ENCODE measurements at regions not wholly inside any gene's neighbourhood (a gene's known extent, or its start where the extent isn't known, plus 50 kb on each side); places are given as distances from the start of the nearest gene placed in this dataset.
"Not testable (repeated sequence)": the region's sequence is repeated elsewhere in the genome, so short reads cannot be mapped to it uniquely, and the experiment has no call there.

DNA sequence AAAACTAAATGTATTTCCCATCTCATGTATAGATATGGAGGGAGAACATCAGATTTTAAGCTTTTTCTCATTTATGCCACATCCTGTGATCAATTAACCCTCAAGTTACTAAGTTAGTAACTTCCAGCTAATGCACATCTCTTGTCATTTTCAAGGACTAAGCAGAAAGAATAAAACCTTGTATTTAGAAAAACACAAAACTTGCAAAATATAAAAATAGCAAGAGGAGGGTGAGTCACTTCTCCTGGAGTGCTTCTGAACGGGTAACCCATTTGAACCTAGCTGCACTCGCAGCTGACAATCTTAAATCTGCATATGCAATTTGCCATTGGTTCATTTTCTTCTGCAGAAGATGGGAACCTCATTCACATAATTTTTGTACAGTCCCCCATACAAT is 500.5 kb downstream of the SETD4 start:
- Mint-ChIP-seq H3K27ac (ENCODE audit: unreplicated experiment) (no peak overlapping the region), H3K36me3 (ENCODE audit: low read depth) (no peaks in the 10 kb centered on the region), H3K4me1 (peaks cover 5% of the 10 kb centered on the region), H3K27me3 (ENCODE audit: low read depth) (no peaks in the 10 kb centered on the region), H3K4me3 (no peak overlapping the region), H3K9me3 (peaks cover 5% of the 10 kb centered on the region)
- TF ChIP-seq, protein P1, sequence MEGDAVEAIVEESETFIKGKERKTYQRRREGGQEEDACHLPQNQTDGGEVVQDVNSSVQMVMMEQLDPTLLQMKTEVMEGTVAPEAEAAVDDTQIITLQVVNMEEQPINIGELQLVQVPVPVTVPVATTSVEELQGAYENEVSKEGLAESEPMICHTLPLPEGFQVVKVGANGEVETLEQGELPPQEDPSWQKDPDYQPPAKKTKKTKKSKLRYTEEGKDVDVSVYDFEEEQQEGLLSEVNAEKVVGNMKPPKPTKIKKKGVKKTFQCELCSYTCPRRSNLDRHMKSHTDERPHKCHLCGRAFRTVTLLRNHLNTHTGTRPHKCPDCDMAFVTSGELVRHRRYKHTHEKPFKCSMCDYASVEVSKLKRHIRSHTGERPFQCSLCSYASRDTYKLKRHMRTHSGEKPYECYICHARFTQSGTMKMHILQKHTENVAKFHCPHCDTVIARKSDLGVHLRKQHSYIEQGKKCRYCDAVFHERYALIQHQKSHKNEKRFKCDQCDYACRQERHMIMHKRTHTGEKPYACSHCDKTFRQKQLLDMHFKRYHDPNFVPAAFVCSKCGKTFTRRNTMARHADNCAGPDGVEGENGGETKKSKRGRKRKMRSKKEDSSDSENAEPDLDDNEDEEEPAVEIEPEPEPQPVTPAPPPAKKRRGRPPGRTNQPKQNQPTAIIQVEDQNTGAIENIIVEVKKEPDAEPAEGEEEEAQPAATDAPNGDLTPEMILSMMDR (conservative IDR thresholded peaks at IDR 0.05): no peak
- no peak for DNase-seq (ENCODE audit: low read depth, low spot score)

DNA sequence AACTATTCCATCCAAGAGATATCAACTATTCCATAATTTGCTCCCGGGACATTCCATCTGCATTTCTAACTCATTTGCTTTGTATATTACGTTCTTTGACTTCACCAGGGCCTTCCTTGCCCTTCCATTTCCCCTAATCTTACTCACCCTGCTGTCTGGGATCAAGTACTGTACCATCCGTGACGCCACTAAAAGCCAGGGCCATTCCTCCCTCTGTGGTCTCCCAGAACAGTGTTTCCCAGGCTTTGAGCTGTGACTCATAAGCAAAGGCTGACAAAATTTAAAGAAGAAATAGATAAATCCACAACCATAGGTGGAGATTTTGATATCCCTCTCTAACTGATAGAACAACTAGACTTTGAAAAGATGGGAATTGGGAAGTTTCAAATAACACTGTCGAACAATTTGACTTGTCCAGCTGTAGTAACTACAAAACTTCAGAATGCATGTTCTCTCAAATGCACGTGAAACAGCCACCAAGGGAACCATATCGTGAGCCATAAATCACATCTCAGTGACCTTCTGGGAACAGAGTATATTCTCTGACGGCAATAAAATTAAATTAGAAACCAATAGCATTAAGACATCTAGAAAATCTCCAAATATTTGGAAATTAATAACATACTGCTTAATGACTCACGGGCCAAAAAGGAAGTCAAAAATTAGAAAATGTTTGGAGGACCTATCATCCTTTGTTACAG is 501.0 kb downstream of the SETD4 start:
- Mint-ChIP-seq H3K27ac (ENCODE audit: unreplicated experiment) (no peak overlapping the region), H3K4me3 (no peak overlapping the region), H3K9me3 (peaks cover 5% of the 10 kb centered on the region), H3K27me3 (ENCODE audit: low read depth) (no peaks in the 10 kb centered on the region), H3K36me3 (ENCODE audit: low read depth) (no peaks in the 10 kb centered on the region), H3K4me1 (no peaks in the 10 kb centered on the region)
- no peak for DNase-seq (ENCODE audit: low read depth, low spot score)
- TF ChIP-seq, protein P1 (conservative IDR thresholded peaks at IDR 0.05): no peak

DNA sequence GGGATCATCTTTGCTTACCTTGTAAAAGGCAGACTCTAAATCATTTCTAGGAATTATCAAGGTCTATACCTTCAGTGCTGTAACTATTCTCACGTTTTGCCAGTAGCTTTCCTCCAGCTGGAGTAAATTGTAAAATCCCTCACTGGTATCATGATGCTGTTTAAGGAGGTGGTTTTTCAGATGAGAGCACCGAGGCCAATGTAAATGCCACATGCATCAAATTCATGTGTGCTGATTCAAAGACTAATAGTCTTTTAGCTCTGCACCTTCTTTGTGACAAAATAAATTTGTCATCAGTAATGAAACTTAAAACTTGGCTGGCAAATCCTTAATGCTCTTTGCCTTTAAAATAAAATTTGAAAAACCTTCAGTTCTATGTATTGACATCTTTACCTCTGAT is 503.8 kb downstream of the SETD4 start:
- no peak overlapping the region for H3K27ac Mint-ChIP-seq (ENCODE audit: unreplicated experiment)
- no peaks in the 10 kb centered on the region for H3K27me3 Mint-ChIP-seq (ENCODE audit: low read depth)
- TF ChIP-seq, protein P1 (conservative IDR thresholded peaks at IDR 0.05): no peak
- no peaks in the 10 kb centered on the region for H3K9me3 Mint-ChIP-seq
- no peaks in the 10 kb centered on the region for H3K36me3 Mint-ChIP-seq (ENCODE audit: low read depth)
- no peak for DNase-seq (ENCODE audit: low read depth, low spot score)
- no peak overlapping the region for H3K4me3 Mint-ChIP-seq
- no peaks in the 10 kb centered on the region for H3K4me1 Mint-ChIP-seq

DNA sequence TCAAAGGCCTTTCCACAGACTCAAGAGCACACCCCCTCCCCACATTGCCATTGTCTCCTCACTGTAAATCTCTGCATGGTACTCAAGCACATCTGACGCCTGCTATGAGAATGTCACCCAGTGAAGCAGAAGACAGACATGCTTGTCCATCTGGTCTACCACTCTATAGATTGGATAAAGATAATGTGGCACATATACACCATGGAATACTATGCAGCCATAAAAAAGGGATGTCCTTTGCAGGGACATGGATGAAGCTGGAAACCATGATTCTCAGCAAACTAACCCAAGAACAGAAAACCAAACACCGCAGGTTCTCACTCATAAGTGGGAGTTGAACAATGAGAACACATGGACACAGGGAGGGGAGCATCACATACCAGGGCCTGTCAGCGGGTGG is 503.4 kb upstream of the RUNX1 start:
- DNase-seq (ENCODE audit: low read depth, low spot score); H3K27ac Mint-ChIP-seq (ENCODE audit: unreplicated experiment); H3K36me3 Mint-ChIP-seq (ENCODE audit: low read depth); H3K4me1 Mint-ChIP-seq; H3K27me3 Mint-ChIP-seq (ENCODE audit: low read depth); H3K4me3 Mint-ChIP-seq; H3K9me3 Mint-ChIP-seq: not testable (repeated sequence)

DNA sequence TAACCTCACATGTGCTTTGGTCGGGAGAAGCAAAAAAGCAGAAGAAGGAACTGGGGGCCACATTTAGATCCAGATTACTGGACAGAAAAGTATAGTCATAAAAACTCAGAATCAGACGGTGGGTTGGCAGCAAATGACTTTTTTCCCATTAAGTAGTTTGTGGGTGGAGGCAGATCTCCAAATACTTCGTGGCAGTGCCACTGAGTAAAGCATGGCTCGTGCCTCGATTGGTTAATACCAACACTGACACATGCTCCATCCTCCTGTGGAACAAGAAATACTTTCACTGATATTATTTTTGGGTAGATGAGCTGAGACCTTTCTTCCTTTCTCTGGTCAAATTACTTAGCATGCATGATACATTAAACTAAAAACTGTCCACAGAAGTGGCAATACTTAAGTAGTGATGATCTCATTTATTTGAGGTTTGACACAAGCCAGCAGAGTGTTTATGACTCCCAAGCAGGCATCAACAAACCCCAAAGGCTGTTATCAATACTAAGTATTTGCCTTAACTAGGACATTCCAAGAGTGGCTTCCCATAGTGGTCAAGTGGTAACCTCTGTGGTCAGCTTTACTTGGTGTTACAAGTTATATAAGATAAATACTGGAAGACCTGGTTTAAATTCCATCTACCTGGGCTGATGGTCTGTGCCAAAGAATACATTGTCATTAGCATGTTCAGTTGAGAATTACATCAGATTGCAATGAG is 500.0 kb upstream of the RUNX1 start:
- TF ChIP-seq, protein P1 (conservative IDR thresholded peaks at IDR 0.05): no peak
- H3K27me3 Mint-ChIP-seq (ENCODE audit: low read depth): no peaks in the 10 kb centered on the region
- no peaks in the 10 kb centered on the region for H3K36me3 Mint-ChIP-seq (ENCODE audit: low read depth)
- no peaks in the 10 kb centered on the region for H3K4me1 Mint-ChIP-seq
- H3K4me3 Mint-ChIP-seq: no peak overlapping the region
- no peak for DNase-seq (ENCODE audit: low read depth, low spot score)
- H3K27ac Mint-ChIP-seq (ENCODE audit: unreplicated experiment): no peak overlapping the region
- peaks cover 6% of the 10 kb centered on the region for H3K9me3 Mint-ChIP-seq
